HG02642 (cell line): ENCODE measurements at regions not wholly inside any gene's neighbourhood (a gene's known extent, or its start where the extent isn't known, plus 50 kb on each side); places are given as distances from the start of the nearest gene placed in this dataset.
"Not testable (repeated sequence)": the region's sequence is repeated elsewhere in the genome, so short reads cannot be mapped to it uniquely, and the experiment has no call there.

Experiments used
- ATAC-seq: cut with Tn5 transposase; IDR thresholded peaks from one replicate; pipeline ENCODE4 v1.9.1; 2021; ENCODE audit warnings: mild to moderate bottlenecking; ENCODE audit not compliant: unreplicated experiment, poor library complexity

GRCh38 chr6:139964737-139965136 lies 590.3 kb upstream of the CITED2 start:
- no peak for ATAC-seq

GRCh38 chr6:139962654-139963347 lies 588.4 kb upstream of the CITED2 start:
- ATAC-seq = peak; percentile 61

GRCh38 chr6:139961190-139961589 lies 586.7 kb upstream of the CITED2 start:
- no peak for ATAC-seq

GRCh38 chr6:139960671-139961070 lies 586.2 kb upstream of the CITED2 start:
- ATAC-seq = no peak

- no peak for ATAC-seq
Observed at GRCh38 chr6:139955366-139956155, 581.1 kb upstream of the CITED2 start.

GRCh38 chr6:139954463-139955071 lies 580.1 kb upstream of the CITED2 start:
- no peak for ATAC-seq

- not testable (repeated sequence) for ATAC-seq
Observed at GRCh38 chr6:139953780-139954179, 579.3 kb upstream of the CITED2 start.

- no peak for ATAC-seq
Observed at GRCh38 chr6:139951172-139951571, 576.7 kb upstream of the CITED2 start.

- ATAC-seq = no peak
Observed at GRCh38 chr6:139944976-139945375, 570.5 kb upstream of the CITED2 start.

- ATAC-seq = no peak
Observed at GRCh38 chr6:139944131-139944530, 569.7 kb upstream of the CITED2 start.

GRCh38 chr6:139943391-139943790 lies 568.9 kb upstream of the CITED2 start:
- ATAC-seq = no peak

GRCh38 chr6:139942331-139942730 lies 567.9 kb upstream of the CITED2 start:
- ATAC-seq = no peak

GRCh38 chr6:139941826-139942225 lies 567.4 kb upstream of the CITED2 start:
- ATAC-seq = no peak

GRCh38 chr6:139940741-139941729 lies 566.6 kb upstream of the CITED2 start:
- peak; percentile 96 for ATAC-seq

- ATAC-seq = no peak
Observed at GRCh38 chr6:139939189-139939979, 564.9 kb upstream of the CITED2 start.

- no peak for ATAC-seq
Observed at GRCh38 chr6:139932671-139933070, 558.2 kb upstream of the CITED2 start.

GRCh38 chr6:139931747-139932146 lies 557.3 kb upstream of the CITED2 start:
- no peak for ATAC-seq

- ATAC-seq = no peak
Observed at GRCh38 chr6:139927742-139928305, 553.4 kb upstream of the CITED2 start.

- ATAC-seq = peak; percentile 51
Observed at GRCh38 chr6:139927236-139927635, 552.8 kb upstream of the CITED2 start.
